ENCODE measurements at regions not wholly inside any gene's neighbourhood (a gene's known extent, or its start where the extent isn't known, plus 50 kb on each side); places are given as distances from the start of the nearest gene placed in this dataset.

DNA sequence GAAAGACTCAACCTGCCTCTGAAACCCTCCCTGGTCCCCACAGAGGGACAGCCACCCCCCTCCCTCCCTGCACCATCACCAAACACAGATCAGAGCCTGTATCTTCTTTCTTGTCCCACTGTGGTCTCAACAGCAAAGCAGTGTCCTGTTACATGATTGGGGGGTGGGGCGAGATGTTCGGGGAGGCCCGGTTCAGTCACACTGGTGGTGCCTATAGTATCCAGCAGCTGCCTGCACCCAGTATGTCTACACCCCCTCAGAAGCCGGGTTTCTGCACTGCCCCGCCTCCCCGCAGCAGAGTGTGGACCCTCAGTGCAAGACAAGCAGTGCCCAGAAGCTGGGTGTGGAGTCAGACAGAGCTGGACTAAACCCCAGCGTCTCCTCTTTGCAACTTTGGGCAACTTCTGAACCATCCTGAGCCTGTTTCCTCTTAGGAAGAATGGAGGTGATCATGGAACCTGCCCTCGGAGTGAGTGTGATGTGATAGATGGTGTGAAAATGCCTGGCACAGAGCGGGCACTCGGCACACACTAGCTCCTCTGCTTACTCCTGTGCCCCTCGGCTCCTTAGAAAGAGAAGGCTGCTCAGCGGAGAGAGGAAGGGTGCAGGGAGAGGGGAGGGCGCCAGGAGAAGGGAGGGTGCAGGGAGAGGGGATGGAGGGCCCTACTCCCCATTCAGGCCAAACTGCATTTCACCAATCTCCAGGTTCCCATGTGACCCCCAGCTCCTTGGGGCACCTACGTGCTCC is 84.0 kb upstream of the TNRC6C start:
- Mint-ChIP-seq H3K4me1 (peaks cover 23% of the 10 kb centered on the region), H3K27ac (no peak overlapping the region), H3K9me3 (peaks cover 12% of the 10 kb centered on the region), H3K27me3 (peaks cover 19% of the 10 kb centered on the region), H3K4me3 (no peak overlapping the region), H3K36me3 (ENCODE audit: low read depth) (peaks cover 11% of the 10 kb centered on the region)
- intact Hi-C loops (cut with micrococcal nuclease), result no loop called here
- no peak for DNase-seq

DNA sequence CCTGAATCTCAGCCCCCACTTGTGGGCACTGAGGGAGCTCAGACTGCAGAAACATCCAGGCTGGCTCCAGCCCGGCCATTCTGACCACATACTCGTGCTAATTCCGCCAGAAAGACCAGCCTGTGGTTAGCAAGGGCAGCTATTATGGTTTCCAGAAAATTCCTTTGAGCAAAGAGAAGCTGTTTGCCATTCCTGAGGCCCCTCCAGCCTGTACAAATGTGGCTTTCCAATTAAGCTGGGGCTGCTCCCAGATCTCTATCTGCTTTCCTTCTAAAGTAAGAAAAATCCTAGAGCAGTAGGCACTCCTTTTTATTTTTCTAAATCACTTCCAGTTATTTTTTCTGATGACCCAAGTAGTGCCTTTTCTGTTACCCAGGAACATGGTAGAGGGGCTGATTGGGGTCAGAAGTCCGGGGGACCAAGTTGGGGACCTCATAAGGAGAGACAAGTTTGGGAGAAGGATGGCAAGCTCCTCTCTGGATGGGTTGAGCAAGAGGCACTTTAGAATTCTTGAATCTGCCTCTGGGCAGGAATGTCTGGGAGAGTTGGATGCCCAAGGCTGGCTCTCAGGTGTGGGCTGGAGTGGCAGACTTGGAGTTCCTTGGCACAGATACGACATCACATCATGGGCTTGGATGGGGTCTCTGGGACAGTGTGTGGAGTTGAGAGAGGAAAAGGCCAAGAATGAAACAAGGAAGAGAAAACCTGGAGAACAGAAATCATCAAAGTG is 83.3 kb upstream of the TNRC6C start:
- intact Hi-C loops (cut with micrococcal nuclease), result no loop called here
- H3K27ac Mint-ChIP-seq, result no peak overlapping the region
- H3K4me1 Mint-ChIP-seq, result peaks cover 19% of the 10 kb centered on the region
- H3K27me3 Mint-ChIP-seq, result peaks cover 15% of the 10 kb centered on the region
- peaks cover 12% of the 10 kb centered on the region for H3K9me3 Mint-ChIP-seq
- peaks cover 11% of the 10 kb centered on the region for H3K36me3 Mint-ChIP-seq (ENCODE audit: low read depth)
- no peak for DNase-seq
- no peak overlapping the region for H3K4me3 Mint-ChIP-seq

DNA sequence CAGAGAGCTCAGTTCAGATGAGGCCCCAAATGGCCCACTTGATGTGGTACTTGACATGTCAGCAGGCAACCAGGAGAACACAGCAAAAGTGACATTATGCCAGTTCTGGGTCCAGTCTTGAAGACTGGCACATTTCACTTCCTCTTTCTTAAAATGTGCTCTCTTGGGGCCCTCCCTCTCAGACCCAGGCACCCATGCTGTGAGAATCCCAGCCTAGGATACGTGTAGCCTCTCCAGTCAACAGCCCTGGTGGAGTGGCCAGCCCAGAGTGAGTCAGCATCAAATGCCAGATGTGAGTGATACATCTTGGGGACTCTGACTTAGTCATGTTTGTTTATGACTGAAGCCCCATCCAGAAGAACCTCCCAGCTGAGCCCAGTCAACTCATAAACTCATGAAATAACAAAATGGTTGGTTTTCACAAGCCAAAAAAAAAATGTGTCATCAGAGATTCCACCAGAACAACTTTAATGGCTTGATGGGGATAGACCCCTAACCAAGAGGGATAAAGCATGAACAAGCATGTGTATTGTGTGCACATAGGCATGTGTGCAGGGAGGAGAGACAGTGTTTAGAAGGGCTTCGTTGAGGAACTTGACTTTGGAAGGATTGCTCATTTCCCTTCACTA is 82.5 kb upstream of the TNRC6C start:
- H3K27me3 Mint-ChIP-seq, result peaks cover 15% of the 10 kb centered on the region
- peaks cover 27% of the 10 kb centered on the region for H3K4me1 Mint-ChIP-seq
- H3K27ac Mint-ChIP-seq, result no peak overlapping the region
- peaks cover 11% of the 10 kb centered on the region for H3K36me3 Mint-ChIP-seq (ENCODE audit: low read depth)
- intact Hi-C loops (cut with micrococcal nuclease), result no loop called here
- no peak overlapping the region for H3K4me3 Mint-ChIP-seq
- H3K9me3 Mint-ChIP-seq, result peaks cover 12% of the 10 kb centered on the region
- no peak for DNase-seq

DNA sequence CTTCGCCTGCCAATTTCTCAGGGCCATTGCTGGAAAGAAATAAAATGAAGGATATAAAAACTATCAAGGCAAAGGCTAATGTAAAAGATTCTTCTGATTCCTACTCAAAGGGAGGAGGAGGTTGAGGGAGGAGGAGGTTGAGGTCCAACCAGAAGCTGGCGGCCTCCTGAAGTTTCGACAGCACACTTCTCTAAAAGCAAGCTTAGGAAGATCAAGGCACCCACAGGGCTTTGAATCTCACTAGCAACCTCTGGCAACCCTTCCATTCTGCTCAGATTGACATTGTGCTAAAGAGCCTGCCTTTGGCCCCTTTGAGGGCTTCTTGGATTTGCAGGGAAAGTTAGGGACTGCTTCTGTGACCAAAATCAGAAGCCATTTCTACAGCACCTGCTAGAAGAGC is 81.5 kb upstream of the TNRC6C start:
- H3K27me3 Mint-ChIP-seq, result peaks cover 13% of the 10 kb centered on the region
- intact Hi-C loops (cut with micrococcal nuclease), result no loop called here
- no peak overlapping the region for H3K4me3 Mint-ChIP-seq
- H3K36me3 Mint-ChIP-seq (ENCODE audit: low read depth), result peaks cover 11% of the 10 kb centered on the region
- H3K9me3 Mint-ChIP-seq, result peaks cover 12% of the 10 kb centered on the region
- no peak for DNase-seq
- peaks cover 34% of the 10 kb centered on the region for H3K4me1 Mint-ChIP-seq
- no peak overlapping the region for H3K27ac Mint-ChIP-seq

DNA sequence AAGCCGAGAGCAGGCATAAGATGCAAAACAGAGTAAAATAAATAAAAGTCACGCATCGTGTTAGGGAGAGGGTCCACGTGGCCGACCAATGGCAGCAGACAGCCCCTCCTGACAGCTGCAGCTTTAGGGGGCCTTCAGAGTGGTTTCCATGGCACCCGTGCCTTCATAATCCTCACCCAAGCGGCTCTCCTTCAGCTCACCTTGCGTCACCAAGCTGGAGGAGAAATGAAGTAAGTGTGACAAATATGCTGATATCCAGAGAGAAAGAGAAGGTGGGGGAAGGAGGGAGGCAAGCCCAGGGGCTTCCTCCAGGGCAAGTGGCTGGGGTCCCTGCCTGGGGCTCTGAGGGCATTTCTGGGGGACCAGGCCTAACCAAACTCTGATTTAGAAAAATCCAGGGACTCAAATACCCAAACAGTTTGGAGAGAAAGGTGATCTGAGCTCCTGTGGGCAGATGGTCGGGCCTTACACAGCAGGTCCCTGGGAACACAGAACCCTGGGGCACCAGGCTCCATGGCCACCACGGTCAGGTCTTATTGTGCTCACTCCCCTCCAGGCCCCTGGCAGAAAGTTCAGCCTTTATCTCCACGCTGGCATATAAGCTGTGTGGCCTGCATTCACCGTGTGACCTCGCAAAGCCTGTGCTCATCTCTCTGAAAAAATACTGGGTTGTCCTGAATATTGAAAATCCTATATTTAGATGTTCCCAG is 80.7 kb upstream of the TNRC6C start:
- Mint-ChIP-seq H3K27ac (no peak overlapping the region), H3K27me3 (peaks cover 8% of the 10 kb centered on the region), H3K36me3 (ENCODE audit: low read depth) (peaks cover 11% of the 10 kb centered on the region), H3K4me1 (peaks cover 35% of the 10 kb centered on the region), H3K4me3 (no peak overlapping the region), H3K9me3 (peaks cover 12% of the 10 kb centered on the region)
- DNase-seq, result no peak
- intact Hi-C loops (cut with micrococcal nuclease), result no loop called here

DNA sequence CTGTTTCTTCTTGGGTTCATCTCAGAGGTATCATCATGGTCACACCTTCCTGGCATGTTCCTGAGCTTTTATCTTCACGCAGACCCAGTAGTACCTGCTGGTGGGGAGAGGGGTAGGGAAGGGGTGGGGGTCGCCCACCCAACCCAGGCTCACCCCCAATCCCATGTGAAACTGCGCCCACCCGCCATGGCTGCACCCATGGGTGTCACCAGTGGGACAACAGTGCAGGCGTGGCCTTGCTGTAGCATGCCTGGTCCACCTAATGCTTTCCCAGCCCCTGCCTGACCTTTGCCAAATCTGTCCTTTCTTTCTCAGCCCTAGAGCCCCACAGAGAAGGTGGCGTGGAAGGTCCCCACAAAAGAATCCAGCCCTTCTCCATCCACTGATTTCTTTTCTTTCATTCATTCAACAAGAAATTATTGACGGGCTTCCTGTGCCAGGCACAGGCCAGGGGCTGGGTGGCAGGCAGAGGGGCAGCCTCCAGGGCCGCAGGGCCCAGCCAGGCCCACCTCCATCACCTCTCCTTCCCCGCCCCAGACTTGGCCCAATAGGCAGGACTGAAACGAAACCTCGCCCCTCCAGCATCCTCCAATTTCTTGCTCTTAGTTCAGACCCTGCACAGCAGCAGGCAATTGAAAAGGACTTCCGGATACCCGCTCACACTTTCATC is 79.1 kb upstream of the TNRC6C start:
- Mint-ChIP-seq H3K27ac (no peak overlapping the region), H3K36me3 (ENCODE audit: low read depth) (peaks cover 11% of the 10 kb centered on the region), H3K4me3 (no peak overlapping the region), H3K9me3 (peaks cover 12% of the 10 kb centered on the region), H3K4me1 (peaks cover 40% of the 10 kb centered on the region), H3K27me3 (no peaks in the 10 kb centered on the region)
- intact Hi-C loops (cut with micrococcal nuclease), result no loop called here
- no peak for DNase-seq

DNA sequence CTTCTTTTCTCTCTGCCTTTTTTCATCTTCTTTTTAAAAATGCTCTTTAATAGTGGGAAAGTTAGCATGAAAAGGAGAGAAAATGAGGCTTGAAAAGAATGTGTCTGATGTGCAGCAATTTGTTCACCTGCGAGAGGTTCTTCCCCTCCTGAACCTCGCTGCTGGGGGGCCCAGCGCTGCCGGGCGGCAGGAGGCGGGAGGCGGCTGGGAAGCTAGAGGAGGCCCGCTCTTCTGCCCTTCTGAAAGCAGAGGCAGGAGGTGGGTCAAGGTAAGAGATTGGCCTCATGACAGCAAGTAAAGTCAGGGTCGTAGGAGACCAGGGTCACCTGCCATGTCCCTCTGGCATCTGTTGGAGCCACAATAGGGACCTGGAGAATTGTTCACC is 78.6 kb upstream of the TNRC6C start:
- Mint-ChIP-seq H3K4me1 (peaks cover 43% of the 10 kb centered on the region), H3K27ac (no peak overlapping the region), H3K9me3 (peaks cover 9% of the 10 kb centered on the region), H3K27me3 (peaks cover under 1% of the 10 kb centered on the region), H3K36me3 (ENCODE audit: low read depth) (peaks cover 9% of the 10 kb centered on the region), H3K4me3 (no peak overlapping the region)
- no peak for DNase-seq
- intact Hi-C loops (cut with micrococcal nuclease), result loop anchor here (5.0 to 10.0 kb wide), 2 partner anchors 98 to 215 kb away; no protein-coding TSS in a partner anchor

DNA sequence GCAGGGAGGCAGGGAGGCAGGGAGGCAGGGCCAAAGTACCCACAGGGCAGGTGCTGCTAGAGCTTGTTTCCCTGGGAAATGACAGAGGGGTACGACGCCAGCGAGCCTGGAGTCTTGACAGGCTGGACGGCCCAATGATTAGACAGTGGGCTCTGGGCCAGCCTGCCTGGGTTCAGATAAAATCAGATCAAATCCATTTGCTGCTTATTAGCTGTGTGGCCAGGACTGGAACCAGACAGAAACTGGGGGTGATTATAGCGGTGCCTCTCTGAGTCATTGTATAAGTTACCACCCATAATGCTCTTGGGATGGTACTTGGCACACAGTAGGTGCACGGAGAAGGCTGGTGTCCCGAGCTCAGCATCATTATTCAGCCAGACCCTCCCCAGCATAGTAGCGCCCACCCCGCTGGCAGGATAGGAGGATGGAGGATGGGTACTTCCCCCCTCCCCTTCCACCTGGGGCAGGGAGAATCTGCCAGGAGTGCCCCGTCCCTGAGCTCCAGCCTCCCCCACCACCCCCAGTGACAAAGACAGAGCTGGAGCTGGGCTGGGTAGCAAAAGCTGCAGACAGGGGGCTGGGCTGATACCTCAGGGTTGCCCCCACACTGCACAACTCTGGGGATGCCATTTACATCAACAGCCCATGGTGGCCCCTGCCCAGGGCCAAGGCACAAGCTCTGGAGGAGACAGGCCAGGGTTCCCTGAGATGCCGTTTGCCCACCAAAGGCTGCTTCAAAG is 77.6 kb upstream of the TNRC6C start:
- intact Hi-C loops (cut with micrococcal nuclease), result loop anchor here (5.0 to 10.0 kb wide), 2 partner anchors 99 to 216 kb away; no protein-coding TSS in a partner anchor
- H3K27me3 Mint-ChIP-seq, result peaks cover 5% of the 10 kb centered on the region
- peaks cover 48% of the 10 kb centered on the region for H3K4me1 Mint-ChIP-seq
- H3K4me3 Mint-ChIP-seq, result peak overlapping the region; percentile 83
- H3K27ac Mint-ChIP-seq, result no peak overlapping the region
- H3K9me3 Mint-ChIP-seq, result peaks cover 3% of the 10 kb centered on the region
- peaks cover 2% of the 10 kb centered on the region for H3K36me3 Mint-ChIP-seq (ENCODE audit: low read depth)
- no peak for DNase-seq

DNA sequence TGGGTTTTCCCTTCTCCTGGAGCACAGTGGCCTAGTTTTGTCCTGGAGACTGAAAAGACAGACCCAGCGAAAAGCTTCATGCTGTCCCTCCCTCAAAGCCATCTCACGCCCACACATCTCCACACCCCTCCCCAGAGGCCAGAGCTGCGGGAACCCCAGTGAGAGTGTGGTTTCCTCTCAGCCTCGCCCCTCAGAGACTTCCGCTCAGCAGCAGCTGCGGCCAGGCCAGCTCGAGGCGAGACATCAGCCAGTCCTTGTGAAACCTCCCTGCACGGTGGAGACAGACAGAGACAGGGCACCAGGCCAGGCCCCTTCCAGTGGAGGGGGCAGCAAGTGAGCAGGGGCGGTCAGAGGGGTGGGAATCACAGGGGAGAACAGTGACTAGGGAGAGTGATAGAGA is 77.0 kb upstream of the TNRC6C start:
- Mint-ChIP-seq H3K4me1 (peaks cover 52% of the 10 kb centered on the region), H3K4me3 (peak overlapping the region; percentile 83), H3K27me3 (peaks cover 12% of the 10 kb centered on the region), H3K27ac (peak overlapping the region; percentile 90), H3K36me3 (ENCODE audit: low read depth) (no peaks in the 10 kb centered on the region), H3K9me3 (no peaks in the 10 kb centered on the region)
- peak; percentile 95 for DNase-seq
- intact Hi-C loops (cut with micrococcal nuclease), result loop anchor here (5.0 to 10.0 kb wide), 2 partner anchors 99 to 217 kb away; no protein-coding TSS in a partner anchor

DNA sequence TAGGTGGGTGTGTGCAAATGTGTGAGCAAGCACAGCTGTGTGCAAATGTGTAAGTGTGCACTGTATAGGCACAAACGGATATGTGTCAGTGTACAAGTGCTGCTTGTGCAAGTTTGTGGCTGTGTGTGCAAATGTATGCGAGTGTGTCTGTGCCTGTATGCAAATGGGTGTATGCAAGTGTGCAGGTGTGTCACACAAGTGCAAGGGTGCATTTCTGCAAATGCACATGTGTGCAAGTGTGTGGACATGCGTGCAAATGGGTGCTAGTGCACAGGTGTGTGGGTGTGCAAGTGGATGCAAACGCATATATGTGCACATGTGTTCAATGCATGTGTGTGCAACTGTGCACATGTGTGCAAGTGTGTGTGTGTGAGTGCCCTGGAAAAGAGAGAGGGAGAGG is 76.5 kb upstream of the TNRC6C start:
- no peak for DNase-seq
- intact Hi-C loops (cut with micrococcal nuclease), result loop anchor here (1.0 to 10.0 kb wide), 4 partner anchors 39 to 217 kb away; partner anchors contain the start of gene TNRC6C
- Mint-ChIP-seq H3K36me3 (ENCODE audit: low read depth) (no peaks in the 10 kb centered on the region), H3K27me3 (peaks cover 17% of the 10 kb centered on the region), H3K4me1 (peaks cover 57% of the 10 kb centered on the region), H3K9me3 (no peaks in the 10 kb centered on the region), H3K27ac (peak overlapping the region; percentile 90), H3K4me3 (peak overlapping the region; percentile 83)

DNA sequence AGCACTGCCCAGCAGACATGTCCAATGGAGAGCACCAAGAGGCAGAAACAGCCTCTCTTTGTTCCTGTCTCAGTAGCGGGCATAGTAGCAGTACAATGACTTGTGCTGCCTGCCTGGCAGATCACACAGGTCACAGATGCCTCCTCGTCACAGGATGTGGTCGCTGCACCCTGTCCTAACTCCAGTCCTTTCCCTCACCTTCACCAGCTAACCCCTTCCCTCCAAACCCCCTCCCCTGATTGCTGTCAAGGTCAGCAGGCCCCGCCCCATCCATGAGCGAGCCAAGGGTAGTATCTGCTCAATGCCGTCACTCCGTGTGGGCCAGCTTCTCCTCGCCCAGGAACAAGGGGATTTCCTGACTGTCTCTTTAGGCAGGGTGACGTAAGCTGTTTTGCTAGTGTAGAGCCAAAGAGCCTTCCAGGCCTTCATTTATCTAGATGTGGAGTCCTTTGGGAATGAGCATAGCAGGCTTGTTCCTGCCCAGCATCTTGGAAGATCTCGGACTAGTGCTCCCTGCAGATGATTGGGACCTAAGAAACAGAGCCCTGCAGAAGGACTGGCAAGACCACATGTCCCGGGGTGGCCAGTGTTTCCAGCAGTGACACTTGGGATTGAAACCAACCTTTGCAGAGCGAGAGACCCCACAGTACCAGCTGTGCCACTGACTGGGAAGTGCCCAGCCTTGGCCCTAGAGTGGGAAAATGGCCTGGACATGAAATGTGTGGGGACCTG is 75.9 kb upstream of the TNRC6C start:
- Mint-ChIP-seq H3K27me3 (peaks cover 23% of the 10 kb centered on the region), H3K4me3 (peak overlapping the region; percentile 83), H3K9me3 (no peaks in the 10 kb centered on the region), H3K36me3 (ENCODE audit: low read depth) (no peaks in the 10 kb centered on the region), H3K27ac (peak overlapping the region; percentile 90), H3K4me1 (peaks cover 63% of the 10 kb centered on the region)
- intact Hi-C loops (cut with micrococcal nuclease), result loop anchor here (1.0 to 10.0 kb wide), 4 partner anchors 39 to 218 kb away; partner anchors contain the start of gene TNRC6C
- DNase-seq, result peak; percentile 95

DNA sequence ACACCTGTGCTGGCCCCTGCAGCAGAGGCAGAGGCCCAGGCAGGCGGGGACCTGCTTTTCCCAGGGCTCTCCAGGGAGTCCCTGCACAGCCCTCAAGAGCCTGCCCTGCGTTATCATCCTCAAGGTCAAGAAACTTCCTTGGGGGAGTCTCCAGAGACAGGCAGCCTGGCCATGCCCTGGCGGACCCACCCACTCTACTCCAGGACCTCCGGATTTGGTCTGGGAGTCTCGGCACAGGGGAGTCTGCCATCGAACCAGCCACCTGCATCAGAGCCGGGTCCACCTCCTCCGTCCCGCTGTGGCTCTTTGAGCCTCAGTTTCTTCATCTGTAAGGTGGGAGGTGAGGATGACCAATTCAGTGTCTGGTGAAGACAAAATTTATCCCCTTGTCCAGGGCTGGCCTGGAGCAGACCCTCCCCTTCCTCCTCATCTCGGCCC is 75.3 kb upstream of the TNRC6C start:
- Mint-ChIP-seq H3K36me3 (ENCODE audit: low read depth) (no peaks in the 10 kb centered on the region), H3K9me3 (no peaks in the 10 kb centered on the region), H3K27me3 (peaks cover 27% of the 10 kb centered on the region), H3K4me3 (no peak overlapping the region), H3K4me1 (peaks cover 69% of the 10 kb centered on the region), H3K27ac (peak overlapping the region; percentile 90)
- intact Hi-C loops (cut with micrococcal nuclease), result loop anchor here (2.0 to 10.0 kb wide), 3 partner anchors 76 to 218 kb away; partner anchors contain the start of gene TNRC6C
- DNase-seq, result no peak

Measured in activated CD4-positive, alpha-beta T cell treated with anti-CD3 and anti-CD28 coated beads, Interleukin-2, amount 10 ng/mL, durations not matched to agents 24 days and 14 days (primary cell).